H1 (cell line): ENCODE measurements at regions not wholly inside any gene's neighbourhood (a gene's known extent, or its start where the extent isn't known, plus 50 kb on each side); places are given as distances from the start of the nearest gene placed in this dataset.

Experiments
- FOSL1 ChIP-seq: IDR thresholded peaks from 2 replicates; pipeline ENCODE4 v1.6.1; 2011; ENCODE audit warnings: mild to moderate bottlenecking, low read depth, low read length, moderate library complexity; ENCODE audit not compliant: insufficient read depth
- POLR2AphosphoS5 ChIP-seq: IDR thresholded peaks from 2 replicates; pipeline ENCODE4 v1.6.1; 2011; ENCODE audit warnings: low read depth, low read length
- TF ChIP-seq, protein P1 (sequence below), 3 experiments: IDR thresholded peaks; 1 replicate in 2 of 3; 2 replicates in 1 of 3; pipeline versions ENCODE4 v1.5.1 to v1.6.1; 2011; ENCODE audit warnings: low read length in 3 of 3, mild to moderate bottlenecking in 3 of 3, inconsistent platforms in 2 of 3, low read depth in 1 of 3, moderate library complexity in 1 of 3; ENCODE audit not compliant: insufficient read depth in 1 of 3; ENCODE audit errors: control extremely low read depth in 1 of 3

DNA sequence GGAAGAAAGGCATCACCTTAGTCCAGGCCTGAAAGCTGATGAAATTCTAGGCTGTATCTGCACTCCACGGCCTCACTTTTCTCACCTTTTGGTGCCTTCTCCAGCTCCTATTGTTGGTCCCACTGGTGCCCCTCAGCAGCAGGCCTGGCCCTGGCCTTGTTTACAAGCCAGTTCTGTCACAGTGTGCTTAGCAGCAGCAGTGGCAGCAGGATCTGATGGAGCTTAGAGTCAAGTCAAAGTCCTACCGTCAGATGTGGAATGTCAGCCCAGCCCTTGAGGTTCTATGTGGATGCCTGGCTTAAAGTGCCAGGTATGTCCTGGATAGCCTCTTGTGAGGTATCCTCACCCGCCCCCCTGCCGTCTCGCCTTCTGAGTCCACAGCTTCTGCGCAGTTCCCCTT, 281.3 kb downstream of the SUCLG1 start:
- no peak for TF ChIP-seq POLR2AphosphoS5
- TF ChIP-seq, protein P1, sequence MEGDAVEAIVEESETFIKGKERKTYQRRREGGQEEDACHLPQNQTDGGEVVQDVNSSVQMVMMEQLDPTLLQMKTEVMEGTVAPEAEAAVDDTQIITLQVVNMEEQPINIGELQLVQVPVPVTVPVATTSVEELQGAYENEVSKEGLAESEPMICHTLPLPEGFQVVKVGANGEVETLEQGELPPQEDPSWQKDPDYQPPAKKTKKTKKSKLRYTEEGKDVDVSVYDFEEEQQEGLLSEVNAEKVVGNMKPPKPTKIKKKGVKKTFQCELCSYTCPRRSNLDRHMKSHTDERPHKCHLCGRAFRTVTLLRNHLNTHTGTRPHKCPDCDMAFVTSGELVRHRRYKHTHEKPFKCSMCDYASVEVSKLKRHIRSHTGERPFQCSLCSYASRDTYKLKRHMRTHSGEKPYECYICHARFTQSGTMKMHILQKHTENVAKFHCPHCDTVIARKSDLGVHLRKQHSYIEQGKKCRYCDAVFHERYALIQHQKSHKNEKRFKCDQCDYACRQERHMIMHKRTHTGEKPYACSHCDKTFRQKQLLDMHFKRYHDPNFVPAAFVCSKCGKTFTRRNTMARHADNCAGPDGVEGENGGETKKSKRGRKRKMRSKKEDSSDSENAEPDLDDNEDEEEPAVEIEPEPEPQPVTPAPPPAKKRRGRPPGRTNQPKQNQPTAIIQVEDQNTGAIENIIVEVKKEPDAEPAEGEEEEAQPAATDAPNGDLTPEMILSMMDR (IDR thresholded peaks at IDR 0.05; ENCODE audit: control extremely low read depth in 1 of 3, insufficient read depth in 1 of 3, low read depth in 1 of 3, low read length in 3 of 3) = no peak
- TF ChIP-seq FOSL1 = no peak
